Activated CD4-positive, alpha-beta T cell treated with anti-CD3 and anti-CD28 coated beads, Interleukin-2, amount 50 U/mL, for 16 hours (primary cell): ENCODE measurements at regions not wholly inside any gene's neighbourhood (a gene's known extent, or its start where the extent isn't known, plus 50 kb on each side); places are given as distances from the start of the nearest gene placed in this dataset.
A peak's percentile ranks its signal among the peaks of the same experiment; 100 is the strongest.

ENCODE experiments used
- DNase-seq: peaks from one replicate; pipeline ENCODE4 v3.0.0-alpha.2; 2020

- no peak for DNase-seq
Measured at GRCh38 chr3:118811236-118811732, 223.4 kb downstream of the IGSF11 start.

- no peak for DNase-seq
Measured at GRCh38 chr3:118813472-118813871, 221.2 kb downstream of the IGSF11 start.

GRCh38 chr3:118817748-118818165 lies 216.9 kb downstream of the IGSF11 start:
- DNase-seq = peak; percentile 49

- no peak for DNase-seq
Measured at GRCh38 chr3:118818386-118818785, 216.3 kb downstream of the IGSF11 start.

- no peak for DNase-seq
Measured at GRCh38 chr3:118823626-118824025, 211.0 kb downstream of the IGSF11 start.

- DNase-seq = no peak
Measured at GRCh38 chr3:118827446-118827845, 207.2 kb downstream of the IGSF11 start.

- no peak for DNase-seq
Measured at GRCh38 chr3:118828351-118828750, 206.3 kb downstream of the IGSF11 start.

GRCh38 chr3:118833075-118833474 lies 201.6 kb downstream of the IGSF11 start:
- DNase-seq = no peak

GRCh38 chr3:118838871-118839270 lies 195.8 kb downstream of the IGSF11 start:
- DNase-seq = no peak

GRCh38 chr3:118842147-118842863 lies 192.3 kb downstream of the IGSF11 start:
- DNase-seq = no peak

- DNase-seq = no peak
Measured at GRCh38 chr3:118846176-118846575, 188.5 kb downstream of the IGSF11 start.
